K562 (cell line): ENCODE measurements at regions not wholly inside any gene's neighbourhood (a gene's known extent, or its start where the extent isn't known, plus 50 kb on each side); places are given as distances from the start of the nearest gene placed in this dataset.

Experiments
- ATAC-seq: fragments of 200-7000 bp; cut with Tn5 transposase; 3 replicates; pipeline ENCODE4 v1.9.1; 2020; ENCODE audit warnings: moderate library complexity
- BruUV-seq: library from RNA; stranded (reverse); fragments of 400-500 nt; replicated peaks from 2 replicates; lab custom pipeline; 2021; lab: Mats Ljungman, UMichigan
- CTCF ChIA-PET: fragments of 300-600 bp; formaldehyde crosslinking; extraction: SDS; loops from one replicate; lab custom pipeline; 2021; ENCODE audit warnings: low intra/inter-chr PET ratio; lab: Yijun Ruan, JAX
- POLR2A ChIA-PET: fragments of 300-600, 350-650 bp; sonication (Branson Sonifier 250); formaldehyde crosslinking; extraction: SDS; loops from one replicate; lab custom pipeline; 2021; ENCODE audit warnings: antibody characterized with exemption, inconsistent platforms; lab: Yijun Ruan, JAX
- DNase-seq, 4 experiments: peaks; one replicate each; pipeline versions ENCODE4 v3.0.0 to v3.0.0-alpha.2; 2011 to 2018; ENCODE audit warnings: low spot score in 3 of 4, mixed read lengths in 3 of 4; ENCODE audit errors: extremely low read depth in 1 of 4
- FAIRE-seq: peaks from 2 replicates; lab custom pipeline; 2011; peaks lifted over from hg19 to GRCh38; lab: Jason Lieb, UNC
- H2AFZ ChIP-seq: 2 replicates; pipeline ENCODE4 v1.6.0; 2011; ENCODE audit warnings: low read depth, low read length, control low read depth, inconsistent platforms
- H3K27ac ChIP-seq: fragments of 200-600 bp; 3 replicates; pipeline ENCODE4 v1.8.0; 2011; ENCODE audit warnings: low read depth, mild to moderate bottlenecking, control low read depth, inconsistent platforms, low read length, moderate library complexity, mixed read lengths; ENCODE audit errors: extremely low read depth
- H3K27me3 ChIP-seq, 2 experiments: fragments of 300-600 bp in 1 of 2; 2 replicates in 1 of 2; 3 replicates in 1 of 2; pipeline versions ENCODE4 v1.6.0 to v1.8.0; 2011; ENCODE audit warnings: inconsistent platforms in 2 of 2, low read length in 2 of 2, mild to moderate bottlenecking in 1 of 2, mixed read lengths in 1 of 2, moderate library complexity in 1 of 2; ENCODE audit not compliant: control insufficient read depth in 2 of 2, insufficient read depth in 2 of 2
- H3K36me3 ChIP-seq: fragments of 300-600 bp; 3 replicates; pipeline ENCODE4 v1.8.0; 2011; ENCODE audit warnings: mild to moderate bottlenecking, low read length, inconsistent platforms; ENCODE audit not compliant: control insufficient read depth, insufficient read depth
- H3K4me1 ChIP-seq, 2 experiments: fragments of 200-600 bp in 1 of 2; replicated peaks in 1 of 2; 2 replicates in 1 of 2; 3 replicates in 1 of 2; pipeline versions ENCODE4 v1.5.1 to v1.8.0; 2011; ENCODE audit warnings: inconsistent platforms in 2 of 2, low read length in 2 of 2, mild to moderate bottlenecking in 1 of 2, mixed read lengths in 1 of 2, moderate library complexity in 1 of 2; ENCODE audit not compliant: control insufficient read depth in 2 of 2, insufficient read depth in 2 of 2
- H3K4me2 ChIP-seq: 2 replicates; pipeline ENCODE4 v1.6.1; 2011; ENCODE audit warnings: low read length, control low read depth, inconsistent platforms, mixed read lengths; ENCODE audit not compliant: insufficient read depth
- H3K4me3 ChIP-seq: fragments of 200-600 bp; sonication (generic), shearing (Covaris generic); 2 replicates; pipeline ENCODE4 v1.5.1; 2016; ENCODE audit warnings: control low read depth, inconsistent platforms
- H3K79me2 ChIP-seq: fragments of 200-600 bp; 3 replicates; pipeline ENCODE4 v1.8.0; 2011; ENCODE audit warnings: low read length, inconsistent platforms; ENCODE audit not compliant: control insufficient read depth, insufficient read depth
- H3K9ac ChIP-seq, 2 experiments: 2 replicates each; pipeline versions ENCODE4 v1.6.0 to v1.6.1; 2011; ENCODE audit warnings: low read depth in 2 of 2, low read length in 2 of 2, control low read depth in 1 of 2, inconsistent platforms in 1 of 2, mild to moderate bottlenecking in 1 of 2, mixed read lengths in 1 of 2; ENCODE audit not compliant: insufficient read depth in 1 of 2
- H3K9me1 ChIP-seq: one replicate; pipeline ENCODE4 v1.6.0; 2011; ENCODE audit warnings: inconsistent platforms, mild to moderate bottlenecking, low read length, moderate library complexity; ENCODE audit not compliant: control insufficient read depth, insufficient read depth
- H3K9me3 ChIP-seq: replicated peaks from 2 replicates; pipeline ENCODE4 v1.5.1; 2011; ENCODE audit warnings: low read depth, low read length, inconsistent platforms; ENCODE audit not compliant: control insufficient read depth, insufficient read depth
- H4K20me1 ChIP-seq: replicated peaks from 2 replicates; pipeline ENCODE4 v1.6.1; 2011; ENCODE audit warnings: low read length, inconsistent platforms, mixed read lengths; ENCODE audit not compliant: control insufficient read depth, insufficient read depth
- CREBBP ChIP-seq: IDR thresholded peaks from one replicate; pipeline ENCODE4 v1.6.1; 2012; ENCODE audit warnings: low read depth, mild to moderate bottlenecking, control low read depth, inconsistent platforms, low read length
- EZH2 ChIP-seq: IDR thresholded peaks from 2 replicates; pipeline ENCODE4 v1.6.1; 2012; ENCODE audit warnings: low read depth, mild to moderate bottlenecking, inconsistent platforms, low read length, borderline replicate concordance
- HMG20A ChIP-seq: fragments of 450-650 bp; formaldehyde crosslinking; conservative IDR thresholded peaks from 2 replicates; pipeline ENCODE4 v1.4.0; 2020; ENCODE audit warnings: mild to moderate bottlenecking, mixed read lengths
- HOMEZ ChIP-seq: fragments of 250-450 bp; sonication (Bioruptor Pico); IDR thresholded peaks from 2 replicates; pipeline ENCODE4 v1.4.0; 2020; ENCODE audit warnings: mild to moderate bottlenecking, moderate library complexity
- HSF4 ChIP-seq: fragments of 250-450 bp; sonication (Bioruptor Pico); IDR thresholded peaks from 2 replicates; pipeline ENCODE4 v2.1.2; 2022; ENCODE audit warnings: mild to moderate bottlenecking, moderate library complexity, borderline replicate concordance
- ID3 ChIP-seq, 2 experiments: fragments of 250-450 bp in 1 of 2; fragments of 450-650 bp in 1 of 2; sonication (Bioruptor Pico) in 1 of 2; IDR thresholded peaks; 2 replicates each; pipeline versions ENCODE4 v1.6.1 to v1.8.0; 2016 to 2021; ENCODE audit warnings: mild to moderate bottlenecking in 2 of 2, moderate library complexity in 2 of 2, missing compliant biosample characterization in 1 of 2, missing genetic modification characterization in 1 of 2
- PCBP1 ChIP-seq: fragments of 200-400 bp; formaldehyde crosslinking; IDR thresholded peaks from 2 replicates; pipeline ENCODE4 v1.6.1; 2018; ENCODE audit warnings: mild to moderate bottlenecking, low read depth, low read length; ENCODE audit not compliant: poor library complexity, severe bottlenecking
- POLR3A ChIP-seq: IDR thresholded peaks from 2 replicates; pipeline ENCODE4 v1.6.1; 2011; ENCODE audit warnings: borderline replicate concordance, mild to moderate bottlenecking, moderate library complexity; ENCODE audit not compliant: insufficient read length, insufficient read depth; ENCODE audit errors: extremely low read depth
- RBM25 ChIP-seq: fragments of 200-400 bp; formaldehyde crosslinking; IDR thresholded peaks from 2 replicates; pipeline ENCODE4 v1.6.1; 2018; ENCODE audit warnings: low read length, low read depth, moderate library complexity; ENCODE audit not compliant: severe bottlenecking
- TBP ChIP-seq: optimal IDR thresholded peaks from 2 replicates; pipeline ENCODE3; 2011; ENCODE audit warnings: low read depth, low read length, improper control_type of control experiment
- XRCC4 ChIP-seq: IDR thresholded peaks from one replicate; pipeline ENCODE4 v1.6.1; 2011; ENCODE audit not compliant: insufficient read depth, insufficient read length; ENCODE audit errors: extremely low read depth
- ZFX ChIP-seq: sonication (generic); formaldehyde crosslinking; IDR thresholded peaks from 2 replicates; pipeline ENCODE4 v1.8.0; 2022; ENCODE audit warnings: mild to moderate bottlenecking, missing genetic modification reagents, moderate library complexity
- ZNF133 ChIP-seq: fragments of 250-450 bp; sonication (Bioruptor Pico); IDR thresholded peaks from 2 replicates; pipeline ENCODE4 v1.4.0; 2020; ENCODE audit warnings: mild to moderate bottlenecking
- ZNF184 ChIP-seq: sonication (generic); formaldehyde crosslinking; IDR thresholded peaks from 2 replicates; pipeline ENCODE4 v1.5.0; 2020; ENCODE audit warnings: missing genetic modification reagents
- ZNF444 ChIP-seq: fragments of 250-450 bp; sonication (Bioruptor Pico); IDR thresholded peaks from 2 replicates; pipeline ENCODE4 v1.4.0; 2020; ENCODE audit warnings: mild to moderate bottlenecking, moderate library complexity
- ZNF668 ChIP-seq: fragments of 250-450 bp; sonication (Bioruptor Pico); IDR thresholded peaks from 2 replicates; pipeline ENCODE4 v1.8.0; 2022; ENCODE audit warnings: mild to moderate bottlenecking, inconsistent platforms
- WGBS: fragments of 100-300 bp; shearing (Covaris generic); methylation state at CpG from one replicate; pipeline ENCODE4 v1.1.6; 2016; ENCODE audit warnings: low coverage, mixed read lengths; ENCODE audit not compliant: insufficient coverage; ENCODE audit errors: missing lambda C conversion rate; 5-methylcytosine and 5-hydroxymethylcytosine counted together
- in situ Hi-C: fragments of 300-500 bp; cut with MboI; formaldehyde crosslinking; loops from 4 replicates; pipeline ENCODE4 v1.15.0; 2018; ENCODE audit warnings: inconsistent platforms, mixed read lengths
- intact Hi-C: fragments of 100-400 bp; cut with micrococcal nuclease; formaldehyde crosslinking; loops from 2 replicates; pipeline ENCODE4 v1.14.2; 2022

- TF ChIP-seq ZNF668 (CRISPR knock-in tag): no peak
- TF ChIP-seq CREBBP: no peak
- TF ChIP-seq ZNF444 (CRISPR knock-in tag): no peak
- no peak for TF ChIP-seq HOMEZ (CRISPR knock-in tag)
- TF ChIP-seq RBM25: no peak
- TF ChIP-seq HSF4 (CRISPR knock-in tag): no peak
- no peak for TF ChIP-seq ID3 (CRISPR knock-in tag; IDR thresholded peaks at IDR 0.05)
- no peak for TF ChIP-seq ID3 (tag; IDR thresholded peaks at IDR 0.05)
These were observed 73.4 kb upstream of the GSE1 start (continued) for GRCh38 chr16:85539629-85540291.

GRCh38 chr16:85541181-85541580, 71.9 kb upstream of the GSE1 start:
- TF ChIP-seq ZNF184 (CRISPR knock-in tag) (no peak), ZFX (CRISPR knock-in tag) (0 out of 2 replicates have a peak, but pooled peaks have one; percentile 1), ZNF133 (no peak), EZH2 (no peak), PCBP1 (no peak), POLR3A (no peak), HMG20A (no peak), XRCC4 (no peak), TBP (no peak)
- H3K9me1 ChIP-seq: peaks cover 2% of the 10 kb centered on the region
- H3K9me3 ChIP-seq: peaks cover 8% of the 10 kb centered on the region
- H3K4me3 ChIP-seq: no peak overlapping the region
- ATAC-seq (no peak), FAIRE-seq (no peak), DNase-seq (no peak)
- H3K9ac ChIP-seq: peak overlapping the region; percentile 6 to 79; a peak in 3 of 4 replicates
- no peak overlapping the region for H2AFZ ChIP-seq
- POLR2A ChIA-PET: interaction anchor here (0.7 to 7.2 kb wide), 3 partner anchors 10 to 160 kb away, joined by 3 to 122 read pairs (median 3); no protein-coding TSS in a partner anchor
- peak overlapping the region; percentile 27; the same call in 1 of the 3 replicates for H3K27ac ChIP-seq
- CTCF ChIA-PET: interaction anchor here (0.6 kb wide), 1 partner anchor 119 kb away, joined by 4 read pairs; no protein-coding TSS in a partner anchor
- 90% methylated on average over 8 of the region's 8 CpGs for WGBS
- no peak overlapping the region for H3K4me2 ChIP-seq
- intact Hi-C loops: no loop called here
- H3K4me1 ChIP-seq: peaks cover 53 to 78% of the 10 kb centered on the region in 2 experiments
- peaks cover 66% of the 10 kb centered on the region for H3K79me2 ChIP-seq
- H4K20me1 ChIP-seq: no peaks in the 10 kb centered on the region
- no TSS peak for BruUV-seq
- in situ Hi-C loops: no loop called here
- H3K27me3 ChIP-seq: no peaks in the 10 kb centered on the region; a peak in 1 of 5 replicates
- H3K36me3 ChIP-seq: peaks cover 15% of the 10 kb centered on the region; the same call in 2 of the 3 replicates
